ENCODE measurements at regions not wholly inside any gene's neighbourhood (a gene's known extent, or its start where the extent isn't known, plus 50 kb on each side); places are given as distances from the start of the nearest gene placed in this dataset.

DNA sequence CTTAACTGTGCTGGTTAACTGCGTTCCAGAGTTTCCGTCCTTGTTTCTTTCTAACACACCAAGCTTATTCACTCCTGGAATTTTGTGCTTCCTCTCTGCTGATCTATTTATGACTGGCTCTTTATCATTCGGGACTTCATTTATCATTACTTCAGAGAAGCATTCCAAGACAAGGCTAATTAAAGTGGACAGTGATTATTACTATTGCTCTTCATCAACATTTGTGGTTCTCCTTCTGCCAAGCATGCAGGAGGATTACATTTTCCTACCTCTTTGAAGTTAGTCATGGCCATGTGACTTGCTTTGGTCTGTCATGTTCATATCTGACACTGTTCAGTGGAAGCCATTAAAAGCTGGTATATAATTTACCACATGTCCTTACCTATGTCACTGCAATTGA, 172.4 kb upstream of the AGR3 start:
- no peak for DNase-seq

GRCh38 chr7:17054836-17055235, 173.1 kb upstream of the AGR3 start:
- DNase-seq: no peak

GRCh38 chr7:17055596-17055995, 173.8 kb upstream of the AGR3 start:
- DNase-seq: no peak

DNA sequence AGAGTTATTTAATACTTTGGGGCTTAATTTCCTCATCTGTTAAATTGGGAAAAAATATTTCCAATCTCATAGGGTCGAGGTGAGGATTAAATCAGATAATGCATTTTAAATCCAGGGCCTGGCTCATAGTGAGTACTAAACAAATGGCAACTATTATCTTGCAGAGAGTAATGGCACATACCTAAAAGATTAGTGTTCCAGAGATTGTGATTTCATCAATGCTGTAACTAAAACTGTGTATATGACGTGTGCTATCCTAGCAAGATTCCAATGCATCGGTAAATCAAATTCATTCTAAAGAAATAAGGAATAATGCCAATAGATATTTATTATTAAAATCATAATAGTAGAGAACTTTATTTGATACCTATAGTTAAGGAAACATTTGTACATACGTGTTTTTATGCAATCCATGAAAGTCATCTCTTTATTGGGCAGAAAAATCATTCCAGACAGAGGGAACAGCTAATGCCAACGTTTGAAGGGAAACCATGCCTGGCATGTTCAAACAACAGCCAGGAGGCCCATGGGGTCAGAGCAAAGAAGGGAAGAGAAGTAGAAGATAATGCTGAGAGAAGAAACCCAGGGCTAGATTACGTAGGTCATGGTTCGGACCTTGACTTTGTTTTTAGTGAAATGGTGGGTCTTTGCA, 174.8 kb upstream of the AGR3 start:
- no peak for DNase-seq

DNA sequence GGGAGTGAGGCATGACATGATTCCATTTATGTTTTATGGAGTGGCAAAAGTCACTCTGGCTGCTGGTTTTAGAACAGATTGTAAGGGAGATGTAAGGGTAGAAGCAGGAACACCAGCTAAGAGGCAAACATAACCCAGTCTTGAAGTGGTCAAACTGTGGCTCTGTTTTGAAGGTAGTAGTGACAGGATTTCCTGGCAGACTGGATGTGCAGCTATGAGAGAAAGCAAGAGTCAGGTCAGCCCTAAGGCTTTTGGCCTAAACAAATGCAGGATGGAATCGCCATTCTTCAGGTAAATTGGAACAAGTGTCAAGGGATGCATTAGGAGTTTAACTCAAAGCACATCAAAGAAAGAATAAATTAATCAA, 175.3 kb upstream of the AGR3 start:
- DNase-seq: no peak

GRCh38 chr7:17058568-17058967, 176.8 kb upstream of the AGR3 start:
- no peak for DNase-seq

DNA sequence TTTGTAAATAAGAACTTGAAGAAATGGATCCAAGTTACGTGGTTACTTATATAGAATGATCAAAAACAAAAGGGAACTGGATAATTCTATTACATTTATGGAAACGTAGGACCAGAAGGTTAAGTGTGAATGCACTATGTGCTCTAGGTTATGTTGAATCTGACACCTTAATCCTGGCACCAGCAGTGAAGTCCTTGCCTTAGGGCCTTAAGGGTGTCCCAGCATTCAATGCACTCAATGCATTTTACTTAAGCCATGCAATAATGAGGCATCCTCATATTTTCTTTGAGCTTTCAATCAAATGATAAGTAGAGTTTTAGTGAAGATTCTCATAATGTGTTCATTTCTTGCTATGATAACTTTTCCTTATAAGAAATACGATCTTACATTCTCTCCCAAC, 178.3 kb upstream of the AGR3 start:
- DNase-seq: no peak

GRCh38 chr7:17061443-17061842, 179.7 kb upstream of the AGR3 start:
- no peak for DNase-seq

- no peak for DNase-seq
Measured at GRCh38 chr7:17062151-17063044, 180.6 kb upstream of the AGR3 start.

DNA sequence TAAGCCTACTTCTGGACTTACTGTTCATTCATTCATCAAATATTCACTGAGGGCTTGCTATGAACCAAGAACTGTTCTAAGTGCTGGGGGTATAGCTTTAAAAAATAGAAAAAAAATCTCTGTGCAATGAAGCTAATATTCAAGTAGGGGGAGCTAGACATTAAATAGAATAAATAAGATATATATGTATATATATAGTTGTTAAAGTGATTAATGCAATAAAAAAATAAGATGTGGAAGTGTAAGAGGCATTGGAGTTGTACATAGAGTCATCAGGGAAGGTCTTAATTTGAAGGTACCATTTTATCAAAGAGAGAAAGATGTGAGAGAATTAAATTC, 181.2 kb upstream of the AGR3 start:
- DNase-seq: no peak

- no peak for DNase-seq
Measured at GRCh38 chr7:17067691-17068090, 185.9 kb upstream of the AGR3 start.

GRCh38 chr7:17069146-17069545, 187.4 kb upstream of the AGR3 start:
- DNase-seq: no peak

- DNase-seq: no peak
Measured at GRCh38 chr7:17070231-17070708, 188.5 kb upstream of the AGR3 start.

- DNase-seq: no peak
Measured at GRCh38 chr7:17071866-17072265, 190.1 kb upstream of the AGR3 start.

- DNase-seq: no peak
Measured at GRCh38 chr7:17075601-17076255, 193.9 kb upstream of the AGR3 start.

GRCh38 chr7:17078298-17078697, 196.5 kb upstream of the AGR3 start:
- no peak for DNase-seq

DNA sequence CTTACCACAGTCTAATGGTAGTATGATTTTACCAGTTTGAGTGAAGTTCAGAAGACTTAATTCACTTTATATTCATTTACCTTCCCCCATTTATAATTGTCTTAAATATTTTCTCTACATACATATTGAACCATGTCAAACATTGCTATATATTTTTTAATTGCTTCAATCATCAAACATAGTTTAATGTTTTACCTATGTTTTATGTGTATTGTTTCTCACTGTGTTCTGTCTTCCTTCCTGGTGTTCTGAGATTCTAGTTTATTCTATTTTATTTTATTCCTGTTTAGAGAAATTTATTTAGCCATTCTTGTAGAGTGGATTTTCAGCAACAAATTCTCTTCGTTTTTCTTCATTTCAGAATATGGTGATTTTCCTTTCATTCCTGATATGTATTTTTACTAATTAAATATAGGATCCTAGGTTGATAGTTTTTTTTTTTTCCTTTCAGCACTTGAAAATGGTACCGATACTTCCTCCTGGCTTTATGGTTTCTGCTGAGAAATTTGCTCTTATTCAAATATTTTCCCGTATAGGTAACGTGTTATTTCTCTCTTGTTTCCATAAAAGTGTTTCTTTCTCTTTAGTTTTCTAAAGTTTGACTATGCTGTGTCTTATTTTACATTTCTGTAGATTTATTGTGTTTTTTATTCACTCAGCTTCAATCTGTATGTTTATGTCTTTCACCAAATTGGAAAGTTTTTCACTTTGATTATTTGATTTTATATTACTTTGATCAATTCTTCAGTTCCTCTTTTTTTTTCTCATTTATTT, 201.8 kb upstream of the AGR3 start:
- DNase-seq: no peak

- no peak for DNase-seq
Measured at GRCh38 chr7:17084166-17084475, 202.3 kb upstream of the AGR3 start.

GRCh38 chr7:17085186-17085585, 203.4 kb upstream of the AGR3 start:
- DNase-seq: no peak

- DNase-seq: no peak
Measured at GRCh38 chr7:17086403-17086802, 204.6 kb upstream of the AGR3 start.

GRCh38 chr7:17090751-17091150, 207.7 kb upstream of the AHR start:
- DNase-seq: no peak

- no peak for DNase-seq
Measured at GRCh38 chr7:17093461-17093860, 205.0 kb upstream of the AHR start.

GRCh38 chr7:17094963-17095574, 203.4 kb upstream of the AHR start:
- no peak for DNase-seq
